Limb (tissue), 2 donors: ENCODE measurements at regions not wholly inside any gene's neighbourhood (a gene's known extent, or its start where the extent isn't known, plus 50 kb on each side); places are given as distances from the start of the nearest gene placed in this dataset.

Experiments
- DNase-seq, 2 donors: peaks; one replicate each; pipeline ENCODE4 v3.0.0-alpha.2; 2016; ENCODE audit errors: extremely low spot score in 2 of 2

- DNase-seq, result no peak
Observed at GRCh38 chr14:80446356-80446755, 235.1 kb upstream of the DIO2 start.

- DNase-seq, result no peak
Observed at GRCh38 chr14:80445605-80446004, 234.3 kb upstream of the DIO2 start.

DNA sequence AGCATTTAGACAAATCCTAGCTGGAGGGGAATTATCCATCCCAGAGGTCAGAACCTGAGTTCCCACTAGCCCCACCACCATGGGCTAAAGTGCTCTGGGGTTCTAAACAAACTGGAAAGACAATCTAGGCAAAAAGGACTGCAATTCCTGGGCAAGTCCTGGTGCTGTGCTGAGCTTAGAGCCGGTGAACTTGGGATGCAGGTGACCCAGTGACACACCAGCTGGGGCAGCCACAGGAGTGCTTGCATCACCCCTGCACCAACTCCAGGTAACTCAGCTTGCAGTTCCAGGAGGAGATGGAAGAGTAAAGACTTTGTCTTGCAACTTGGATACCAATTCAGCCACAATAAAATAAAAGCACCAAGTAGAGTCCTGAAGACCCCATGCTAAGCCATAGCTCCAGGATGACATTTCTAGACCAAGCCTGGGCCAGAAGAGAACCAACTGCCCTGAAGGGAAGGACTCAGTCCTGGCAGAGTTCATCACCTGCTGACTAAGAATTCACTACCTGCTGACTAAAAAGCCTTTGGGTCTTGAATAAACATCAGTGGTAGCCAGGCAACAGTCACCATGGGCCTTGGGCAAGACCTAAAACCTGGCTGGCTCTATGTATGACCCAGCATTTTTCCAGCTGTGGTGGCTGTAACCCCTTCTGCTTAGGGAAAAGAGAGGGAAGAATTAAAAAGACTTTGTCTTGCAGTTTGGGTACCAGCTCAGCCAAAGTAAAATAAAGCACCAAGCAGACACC, 223.4 kb upstream of the DIO2 start:
- DNase-seq, result no peak

DNA sequence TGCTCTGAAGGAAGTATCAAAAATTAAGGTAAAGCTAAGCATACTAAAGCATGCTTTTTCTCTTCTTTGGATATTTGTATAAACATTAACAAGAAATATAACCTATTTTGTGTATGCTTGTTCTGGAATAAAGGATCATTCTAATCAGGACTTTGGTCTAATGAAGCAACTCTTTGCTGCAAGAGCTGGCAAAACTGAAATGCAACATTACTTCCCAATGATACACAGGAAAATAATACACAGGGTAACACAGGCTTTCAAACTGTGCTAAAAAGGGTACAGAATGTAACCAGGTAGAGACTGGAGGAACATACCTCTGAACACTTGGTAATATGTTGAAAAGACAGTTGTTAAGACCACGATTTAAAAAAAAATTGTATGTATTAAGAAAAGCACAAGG, 222.5 kb upstream of the DIO2 start:
- no peak for DNase-seq

- no peak for DNase-seq
Observed at GRCh38 chr14:80428671-80429070, 217.4 kb upstream of the DIO2 start.

GRCh38 chr14:80428171-80428570, 216.9 kb upstream of the DIO2 start:
- no peak for DNase-seq

DNA sequence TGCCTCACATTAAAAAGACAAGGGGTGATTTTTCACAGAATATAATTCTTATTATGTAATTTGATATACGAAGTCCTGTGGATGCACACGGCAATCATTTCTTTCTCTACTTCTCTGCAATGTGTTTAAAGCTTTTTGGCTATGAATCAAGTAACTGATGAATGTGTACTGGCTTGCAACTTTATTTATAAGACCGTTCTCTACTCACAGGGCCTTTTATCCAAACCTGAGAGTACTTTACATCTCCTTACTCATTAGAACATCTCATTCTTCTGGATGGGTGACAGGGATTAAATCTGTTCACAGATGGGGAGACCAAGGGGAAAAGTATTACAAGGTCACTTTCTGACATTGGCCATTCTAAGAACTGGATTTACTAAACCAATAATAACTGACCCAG, 215.8 kb upstream of the DIO2 start:
- no peak for DNase-seq

- DNase-seq, result no peak
Observed at GRCh38 chr14:80426683-80427082, 215.4 kb upstream of the DIO2 start.

DNA sequence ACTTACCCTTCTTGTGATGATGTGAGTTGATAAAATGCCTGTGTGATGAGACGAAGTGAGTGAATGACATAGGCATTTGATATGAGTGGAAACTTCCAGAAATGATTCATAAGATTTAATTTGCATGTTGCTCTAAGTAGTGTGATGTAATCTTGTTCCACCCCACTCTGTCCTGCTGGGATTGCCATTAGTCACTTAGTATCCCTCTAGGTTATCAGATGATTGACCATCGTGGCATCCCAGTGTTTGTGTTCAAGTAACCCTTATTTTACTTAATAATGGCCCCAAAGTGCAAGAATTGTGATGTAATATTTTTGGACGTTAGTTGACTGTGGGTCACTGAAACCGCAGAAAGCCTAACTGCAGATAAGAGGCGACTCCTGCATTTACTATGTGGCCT, 214.4 kb upstream of the DIO2 start:
- DNase-seq, result no peak

DNA sequence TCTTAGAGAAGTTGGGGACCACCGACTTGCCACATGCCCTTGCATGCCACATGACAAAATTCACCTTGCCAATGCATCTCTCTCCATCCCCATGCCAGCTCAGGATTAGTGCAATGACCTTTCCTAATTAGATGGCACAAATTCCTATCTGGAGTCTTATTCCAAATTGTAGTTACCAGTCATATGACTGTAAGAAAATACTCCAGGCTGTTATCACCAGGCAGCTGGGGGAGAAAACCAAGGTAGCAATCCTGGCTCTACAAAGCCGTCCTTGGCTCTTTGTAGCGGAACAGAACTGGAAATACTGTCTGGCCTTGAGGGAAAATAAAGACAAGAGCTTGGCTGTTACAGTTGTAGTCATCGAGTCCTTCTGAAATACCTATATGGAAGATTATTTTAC, 208.5 kb upstream of the DIO2 start:
- DNase-seq, result no peak

GRCh38 chr14:80419345-80419744, 208.0 kb upstream of the DIO2 start:
- no peak for DNase-seq

DNA sequence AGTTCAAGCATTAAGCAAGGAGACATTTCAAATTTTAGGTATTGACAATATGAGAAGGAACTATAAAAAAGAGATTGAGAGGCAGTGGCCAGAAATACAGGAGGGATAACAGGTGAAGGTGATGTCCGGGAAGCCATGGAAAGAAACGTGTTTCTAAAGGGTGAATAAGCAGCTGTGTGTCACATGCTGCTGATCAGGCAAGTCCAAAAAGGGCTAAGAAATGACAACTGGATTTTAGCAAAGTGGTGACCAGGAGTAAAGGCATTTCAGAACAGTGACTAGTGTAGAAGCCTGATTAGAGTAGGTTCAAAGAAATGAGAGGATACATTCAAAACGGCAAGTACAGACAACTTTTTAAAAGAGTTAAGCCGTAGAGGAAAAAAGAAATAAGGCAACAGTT, 204.3 kb upstream of the DIO2 start:
- DNase-seq, result no peak

DNA sequence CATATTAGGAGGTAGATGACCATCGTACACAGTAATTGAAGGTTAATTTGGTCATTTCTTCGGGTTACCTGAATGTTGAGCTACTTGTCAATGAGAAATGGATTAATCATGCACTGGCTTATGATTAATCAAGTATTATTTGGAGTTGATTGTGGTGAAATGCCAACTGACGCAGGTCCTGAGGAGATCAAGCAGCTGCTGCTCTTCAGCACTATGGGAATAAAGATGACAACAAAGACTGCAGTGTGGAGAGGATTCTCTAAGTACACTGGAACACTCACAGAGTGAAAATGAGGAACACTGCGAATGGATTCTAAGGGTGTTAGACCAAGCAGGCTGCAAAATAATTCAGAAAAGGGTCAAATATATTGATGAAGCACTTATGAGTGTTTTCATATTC, 202.8 kb upstream of the DIO2 start:
- DNase-seq, result no peak

DNA sequence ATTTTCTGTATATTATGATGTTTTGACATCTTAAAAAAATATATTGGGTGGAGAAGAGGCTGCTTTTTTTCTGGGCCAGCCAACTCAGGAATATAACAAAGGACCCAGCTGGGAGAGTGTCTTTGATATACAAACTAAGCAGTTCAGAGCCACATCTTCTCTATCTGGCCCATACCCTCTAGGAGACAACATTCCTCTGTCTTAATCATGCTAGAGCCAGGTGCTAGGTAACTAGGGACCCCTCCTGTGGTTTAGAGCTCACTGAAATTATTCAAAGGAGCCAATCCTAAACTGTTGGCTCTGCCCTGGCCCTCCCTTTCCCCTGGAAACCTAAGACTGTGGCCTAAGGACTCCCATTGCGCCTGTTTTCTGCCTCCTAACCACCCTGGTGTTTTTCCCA, 193.1 kb upstream of the DIO2 start:
- DNase-seq, result no peak

GRCh38 chr14:80403036-80403435, 191.7 kb upstream of the DIO2 start:
- DNase-seq, result no peak

DNA sequence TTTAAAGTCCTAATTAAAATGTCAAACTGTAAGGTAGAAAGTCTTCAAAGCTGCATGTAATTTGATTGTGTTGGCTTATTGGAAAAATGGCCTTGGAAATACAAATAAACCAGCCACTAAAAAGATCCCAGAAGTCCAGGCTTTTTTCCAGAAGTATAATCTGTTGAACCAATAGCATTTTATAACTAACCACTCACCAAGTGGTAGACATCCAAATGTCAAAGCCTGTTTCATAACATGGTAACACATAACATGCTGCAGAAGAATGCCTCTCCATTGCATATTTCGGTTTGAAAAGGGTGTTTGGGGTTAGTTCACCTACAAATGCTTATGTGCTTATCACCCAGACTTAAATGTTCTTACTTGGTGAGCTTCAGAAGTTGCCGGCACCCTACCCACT, 183.7 kb upstream of the DIO2 start:
- no peak for DNase-seq

GRCh38 chr14:80393766-80394165, 182.5 kb upstream of the DIO2 start:
- DNase-seq, result no peak

DNA sequence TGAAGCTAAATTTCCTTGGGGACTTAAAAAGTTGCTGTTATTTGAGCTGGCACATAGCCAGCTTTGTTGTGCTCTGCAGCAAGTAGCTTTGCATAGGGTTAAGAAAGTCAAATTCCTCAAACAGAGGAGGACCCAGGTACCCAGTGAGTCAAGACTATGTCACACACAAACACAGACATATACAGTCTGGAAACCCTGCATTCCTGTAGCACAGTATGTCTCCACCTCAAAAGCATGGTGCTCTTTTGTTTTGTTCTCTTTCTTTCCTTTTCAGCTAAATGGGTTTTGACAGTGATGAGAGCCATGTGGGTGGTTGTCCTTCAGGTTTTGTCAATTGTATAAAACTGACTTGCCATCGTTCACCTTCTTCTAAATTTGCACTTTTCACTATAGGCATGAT, 179.6 kb upstream of the DIO2 start:
- no peak for DNase-seq

DNA sequence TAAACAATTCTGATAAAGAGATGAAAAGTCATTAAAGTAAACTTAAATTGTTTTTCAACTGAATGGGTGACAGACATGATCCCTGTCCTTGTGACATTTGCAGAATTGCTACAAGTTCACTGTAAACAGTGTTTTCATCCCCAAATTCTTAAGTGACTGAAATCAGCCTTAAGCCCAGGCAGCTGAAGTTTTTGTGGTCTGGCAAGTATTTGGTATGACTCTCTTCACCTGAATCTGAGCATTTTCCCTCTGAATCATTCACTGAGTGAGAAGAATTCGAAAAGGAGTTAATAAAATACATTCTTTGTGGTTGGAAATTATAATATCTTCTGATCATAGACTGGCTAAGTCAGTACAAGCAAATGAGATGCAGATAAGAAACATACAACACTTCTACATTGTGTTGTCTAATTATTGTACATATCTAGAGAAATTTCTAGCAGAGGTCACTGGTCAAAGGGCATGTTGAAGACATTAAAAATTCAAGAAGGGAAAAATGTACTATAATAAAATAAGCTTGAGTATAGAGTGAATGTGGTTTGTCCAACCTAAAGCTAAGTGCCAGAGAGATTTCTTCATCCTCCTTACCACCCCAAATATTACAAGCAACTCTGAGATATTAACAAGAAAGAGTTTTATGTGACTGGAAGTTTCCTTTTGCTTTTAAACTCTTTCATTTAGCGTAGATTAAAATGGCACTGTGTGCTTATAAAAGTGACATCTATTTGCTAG, 177.8 kb upstream of the DIO2 start:
- no peak for DNase-seq

DNA sequence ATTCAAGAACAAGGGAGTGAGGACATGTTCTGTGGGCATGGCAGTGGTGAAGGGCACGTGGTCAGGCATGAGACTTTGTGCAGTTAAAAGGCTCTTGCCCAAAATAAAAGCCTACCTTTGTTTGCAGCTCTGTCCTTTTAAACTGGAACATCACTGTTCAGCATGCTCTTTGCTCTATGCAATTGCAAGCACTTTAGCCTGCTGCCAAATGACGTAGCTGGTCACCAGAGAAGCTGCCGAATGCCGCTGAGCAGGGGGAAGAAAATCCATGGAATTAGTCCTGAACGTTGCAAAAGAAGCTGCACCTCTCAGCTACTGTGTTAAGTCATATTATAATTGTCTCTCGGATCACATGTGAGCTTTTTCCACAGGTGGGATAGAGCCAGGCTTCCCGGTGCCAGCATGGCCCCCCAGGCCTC, 176.3 kb upstream of the DIO2 start:
- DNase-seq, result no peak

- DNase-seq, result no peak
Observed at GRCh38 chr14:80385336-80385735, 174.0 kb upstream of the DIO2 start.

GRCh38 chr14:80383223-80383622, 171.9 kb upstream of the DIO2 start:
- no peak for DNase-seq

DNA sequence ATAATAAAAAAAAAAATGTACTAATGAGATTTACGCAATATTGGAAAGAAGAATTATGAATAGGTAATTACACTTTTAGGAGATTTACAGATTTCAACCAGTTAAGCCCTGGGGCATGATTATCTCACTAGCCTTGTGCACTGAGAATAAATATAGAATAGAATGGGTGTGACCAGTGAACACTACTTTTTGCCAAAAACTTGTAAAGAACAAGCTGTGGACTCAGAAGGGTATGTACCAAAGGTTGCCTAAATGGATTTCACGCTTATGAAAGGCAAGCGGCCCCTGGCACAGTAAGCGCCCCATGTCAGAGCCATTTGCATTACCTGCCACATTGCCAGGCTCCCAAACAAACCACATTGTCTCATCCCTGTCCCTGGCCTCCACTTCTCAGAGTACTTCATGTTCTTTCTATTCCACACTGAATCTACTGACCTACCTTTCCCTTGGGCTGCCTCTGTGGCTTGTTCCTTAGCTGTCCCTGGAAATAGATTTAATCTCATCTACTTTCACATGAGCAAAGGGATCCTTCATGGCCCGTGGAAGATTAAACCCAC, 170.6 kb upstream of the DIO2 start:
- DNase-seq, result no peak
